Gastroesophageal sphincter (tissue), 4 donors: ENCODE measurements at regions not wholly inside any gene's neighbourhood (a gene's known extent, or its start where the extent isn't known, plus 50 kb on each side); places are given as distances from the start of the nearest gene placed in this dataset.

Source experiments
- ATAC-seq: fragments of 150-250 bp; one replicate; pipeline ENCODE4 v1.9.1; 2016; ENCODE audit warnings: mild to moderate bottlenecking, moderate library complexity
- H3K27ac ChIP-seq, 4 donors: fragments of 200-600 bp; sonication (generic) in 3 of 4; 1 replicate in 3 of 4; 2 replicates in 1 of 4; pipeline ENCODE4 v1.5.1; 2016 to 2019
- H3K27me3 ChIP-seq: fragments of 200-600 bp; sonication (generic); one replicate; pipeline ENCODE4 v1.5.1; 2019
- H3K36me3 ChIP-seq, 2 donors: fragments of 200-600 bp; sonication (generic); one replicate each; pipeline ENCODE4 v1.5.1; 2019; ENCODE audit warnings: control low read depth in 1 of 2
- H3K4me1 ChIP-seq, 3 donors: fragments of 200-600 bp; sonication (generic); 1 replicate in 2 of 3; 2 replicates in 1 of 3; pipeline ENCODE4 v1.5.1; 2016 to 2019; ENCODE audit warnings: control low read depth in 2 of 3
- H3K4me3 ChIP-seq, 2 donors: fragments of 200-600 bp; sonication (generic); one replicate each; pipeline ENCODE4 v1.5.1; 2019; ENCODE audit warnings: mild to moderate bottlenecking in 1 of 2, moderate library complexity in 1 of 2
- H3K9me3 ChIP-seq, 3 donors: fragments of 200-600 bp; sonication (generic); one replicate each; pipeline ENCODE4 v1.5.1; 2017 to 2019; ENCODE audit warnings: control low read depth in 2 of 3
- CTCF ChIP-seq, 4 experiments: fragments of 200-600 bp in 2 of 4; fragments of 450-650 bp in 2 of 4; sonication (generic) in 1 of 4; IDR thresholded peaks; one replicate each; pipeline ENCODE4 v1.5.1; 2017 to 2019; ENCODE audit warnings: antibody characterized with exemption in 4 of 4, mild to moderate bottlenecking in 2 of 4, moderate library complexity in 2 of 4
- EP300 ChIP-seq: sonication (generic); formaldehyde crosslinking; IDR thresholded peaks from one replicate; pipeline ENCODE4 v1.6.1; 2017; ENCODE audit warnings: antibody characterized with exemption, mild to moderate bottlenecking
- POLR2A ChIP-seq, 2 donors: fragments of 450-650 bp; IDR thresholded peaks; one replicate each; pipeline ENCODE4 v1.6.1; 2017; ENCODE audit warnings: antibody characterized with exemption in 2 of 2, mild to moderate bottlenecking in 2 of 2, moderate library complexity in 1 of 2
- POLR2AphosphoS5 ChIP-seq: sonication (generic); formaldehyde crosslinking; IDR thresholded peaks from one replicate; pipeline ENCODE4 v1.6.1; 2017; ENCODE audit warnings: antibody characterized with exemption
- WGBS, 2 donors: methylation state at CpG; one replicate each; pipeline ENCODE4 v1.1.5; 2018; ENCODE audit warnings: low coverage in 1 of 2; 5-methylcytosine and 5-hydroxymethylcytosine counted together

- ATAC-seq: no peak
- Histone ChIP-seq H3K27me3 (peaks cover 77% of the 10 kb centered on the region), H3K9me3 (peaks cover 0 to 11% (median 0%) of the 10 kb centered on the region in 3 donors), H3K27ac (no peak overlapping the region), H3K4me3 (no peak overlapping the region), H3K4me1 (no peaks in the 10 kb centered on the region), H3K36me3 (no peaks in the 10 kb centered on the region)
- TF ChIP-seq CTCF (IDR thresholded peaks at IDR 0.05) (no peak), POLR2A (IDR thresholded peaks at IDR 0.05) (no peak), EP300 (no peak), POLR2AphosphoS5 (no peak)
- 61 to 63% methylated on average over 4 to 5 of the region's 5 CpGs for WGBS, 2 donors
Measured at GRCh38 chr1:50343323-50343722, 79.9 kb downstream of the DMRTA2 start.

- no peak for ATAC-seq
- peaks cover 80% of the 10 kb centered on the region for H3K27me3 ChIP-seq
Measured at GRCh38 chr1:50342525-50342924, 80.7 kb downstream of the DMRTA2 start.

DNA sequence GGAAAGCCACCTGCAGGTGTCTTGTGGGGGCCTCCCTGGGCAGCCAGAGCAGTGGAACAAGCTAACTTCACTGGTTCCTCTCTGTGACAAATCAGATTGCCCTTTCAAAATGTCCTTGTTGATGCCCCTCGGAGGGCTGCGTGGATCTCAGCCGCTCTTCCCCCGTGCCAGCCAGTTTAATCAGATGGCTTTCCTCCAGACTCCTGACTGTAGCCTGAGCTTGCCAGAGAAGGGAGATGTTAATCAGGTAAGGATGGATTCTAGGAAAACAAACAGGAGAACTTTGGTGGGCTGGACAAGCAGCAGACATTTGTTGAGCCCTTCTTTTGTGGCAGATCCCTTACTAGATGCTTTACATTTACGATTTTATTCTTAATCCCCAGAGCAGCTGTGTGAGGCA is 88.2 kb downstream of the DMRTA2 start:
- peaks cover 57% of the 10 kb centered on the region for H3K27me3 ChIP-seq
- H3K9me3 ChIP-seq: no peaks in the 10 kb centered on the region
- no peak for ATAC-seq
- no peak for TF ChIP-seq EP300
- TF ChIP-seq CTCF (IDR thresholded peaks at IDR 0.05): no peak
- TF ChIP-seq POLR2AphosphoS5: no peak
- TF ChIP-seq POLR2A (IDR thresholded peaks at IDR 0.05): no peak
- peaks cover 0 to 15% (median 0%) of the 10 kb centered on the region in 3 donors for H3K4me1 ChIP-seq
- H3K27ac ChIP-seq: no peak overlapping the region
- H3K4me3 ChIP-seq: no peak overlapping the region
- H3K36me3 ChIP-seq: no peaks in the 10 kb centered on the region
- WGBS, 2 donors: 14 to 59% methylated on average over 1 to 5 of the region's 5 CpGs

More at GRCh38 chr1:50342525-50342924, 80.7 kb downstream of the DMRTA2 start:
- Histone ChIP-seq H3K36me3 (no peaks in the 10 kb centered on the region), H3K4me3 (no peak overlapping the region), H3K9me3 (peaks cover 0 to 11% (median 0%) of the 10 kb centered on the region in 3 donors), H3K27ac (no peak overlapping the region), H3K4me1 (no peaks in the 10 kb centered on the region)
- no peak for TF ChIP-seq CTCF (IDR thresholded peaks at IDR 0.05)
- no peak for TF ChIP-seq POLR2AphosphoS5
- no peak for TF ChIP-seq EP300
- no peak for TF ChIP-seq POLR2A (IDR thresholded peaks at IDR 0.05)

DNA sequence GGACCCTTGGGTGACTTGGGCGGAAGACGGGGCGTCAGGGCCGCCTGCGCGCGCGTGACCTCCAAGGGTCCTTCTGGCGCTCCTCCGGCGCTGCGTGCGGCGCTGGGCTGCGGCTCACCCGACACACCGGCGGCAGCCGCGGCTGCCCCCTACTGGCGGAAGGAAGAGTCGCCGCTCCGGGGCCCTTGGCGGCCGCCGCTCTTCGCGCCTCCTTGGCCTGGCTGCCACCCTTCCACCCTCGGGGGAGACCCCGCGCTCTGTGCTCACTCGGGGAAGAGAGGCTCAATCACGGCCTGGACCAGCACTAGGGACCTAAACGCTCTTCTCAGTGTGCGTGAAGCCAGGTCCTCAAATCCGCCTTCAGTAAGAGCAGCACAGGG is 89.7 kb downstream of the DMRTA2 start:
- H3K36me3 ChIP-seq: no peaks in the 10 kb centered on the region
- no peak overlapping the region for H3K27ac ChIP-seq
- no peaks in the 10 kb centered on the region for H3K9me3 ChIP-seq
- TF ChIP-seq POLR2AphosphoS5: no peak
- no peak for TF ChIP-seq EP300
- TF ChIP-seq CTCF (IDR thresholded peaks at IDR 0.05): peak; percentile 19 to 67 (median 56)
- TF ChIP-seq POLR2A (IDR thresholded peaks at IDR 0.05): no peak
- peak overlapping the region; percentile 15 to 56 for H3K4me3 ChIP-seq
- peak; percentile 75 for ATAC-seq
- peaks cover 0 to 15% (median 0%) of the 10 kb centered on the region in 3 donors for H3K4me1 ChIP-seq
- peaks cover 54% of the 10 kb centered on the region for H3K27me3 ChIP-seq
- WGBS, 2 donors: 42% methylated on average over 2 of the region's 37 CpGs; no CpG with 5 or more reads in 1 of the 2 donors

- Histone ChIP-seq H3K9me3 (no peaks in the 10 kb centered on the region), H3K4me3 (peak overlapping the region; percentile 15 to 56), H3K27ac (peak overlapping the region in 1 of 4 donors; percentile 34), H3K36me3 (no peaks in the 10 kb centered on the region), H3K4me1 (peaks cover 0 to 15% (median 0%) of the 10 kb centered on the region in 3 donors), H3K27me3 (peaks cover 54% of the 10 kb centered on the region)
- peak; percentile 89 for ATAC-seq
- no peak for TF ChIP-seq POLR2A (IDR thresholded peaks at IDR 0.05)
- peak; percentile 69 to 92 (median 85) for TF ChIP-seq CTCF (IDR thresholded peaks at IDR 0.05)
- WGBS, 2 donors: 7% methylated on average over 6 of the region's 56 CpGs; no CpG with 5 or more reads in 1 of the 2 donors
Measured at GRCh38 chr1:50332941-50333594, 90.2 kb downstream of the DMRTA2 start.
